Epithelial cell of proximal tubule (primary cell): ENCODE measurements at regions not wholly inside any gene's neighbourhood (a gene's known extent, or its start where the extent isn't known, plus 50 kb on each side); places are given as distances from the start of the nearest gene placed in this dataset.

Source experiments
- DNase-seq: peaks from one replicate; pipeline ENCODE4 v3.0.0-alpha.2; 2011; ENCODE audit warnings: low read depth
- H3K4me3 ChIP-seq: 2 replicates; pipeline ENCODE4 v1.5.1; 2011; ENCODE audit warnings: low read depth, mild to moderate bottlenecking, low read length
- CTCF ChIP-seq: conservative IDR thresholded peaks from 2 replicates; pipeline ENCODE4 v1.5.1; 2012; ENCODE audit warnings: low read depth, mild to moderate bottlenecking, low read length

GRCh38 chr12:111143271-111143670, 222.9 kb upstream of the MYL2 start:
- no peak overlapping the region for H3K4me3 ChIP-seq
- DNase-seq: no peak
- no peak for TF ChIP-seq CTCF

GRCh38 chr12:111141205-111141604, 220.8 kb upstream of the MYL2 start:
- no peak for TF ChIP-seq CTCF
- DNase-seq: no peak
- no peak overlapping the region for H3K4me3 ChIP-seq

DNA sequence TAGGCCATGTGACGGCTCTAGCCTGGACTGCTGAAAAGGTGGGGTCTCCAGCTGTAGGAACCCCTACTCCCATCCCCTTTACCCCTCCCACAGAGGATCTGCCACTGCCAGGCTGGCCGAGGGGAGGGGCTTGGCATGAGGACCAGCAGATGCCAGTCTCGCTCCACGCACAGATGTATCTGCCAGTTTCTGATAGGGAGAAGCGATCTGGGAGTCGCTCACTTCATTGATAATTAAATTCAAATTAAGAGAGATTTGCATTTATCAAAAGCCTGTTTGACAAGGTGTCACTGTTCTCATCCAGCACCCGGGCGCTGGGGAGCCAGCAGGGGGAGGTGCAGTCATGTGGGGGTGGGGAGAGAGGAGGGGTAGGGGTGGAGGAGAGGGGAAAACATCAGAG, 217.6 kb upstream of the MYL2 start:
- TF ChIP-seq CTCF: no peak
- no peak for DNase-seq

DNA sequence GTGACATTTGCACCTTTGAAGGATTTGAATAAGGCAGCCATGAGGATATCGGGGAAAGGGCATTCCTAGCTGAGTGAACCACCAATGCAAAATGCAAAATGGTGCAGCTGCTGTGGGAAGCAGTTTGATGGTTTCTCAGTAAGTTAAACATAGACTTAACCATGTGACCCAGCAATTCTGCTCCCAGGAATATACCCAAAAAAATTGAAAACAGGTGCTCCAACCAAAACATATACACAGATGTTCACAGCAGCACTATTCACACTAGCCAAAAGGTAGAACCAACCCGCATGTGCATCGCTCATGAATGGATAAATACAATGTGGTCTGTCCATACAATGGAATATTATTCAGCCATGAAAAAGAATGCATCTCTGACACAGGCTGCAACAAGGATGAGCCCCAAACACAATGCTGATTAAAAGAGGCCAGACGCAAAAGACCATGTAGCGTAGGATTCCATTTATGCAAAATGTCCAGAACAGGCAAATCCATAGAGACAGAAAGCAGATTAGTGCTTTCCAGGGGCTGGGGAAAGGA, 215.0 kb upstream of the MYL2 start:
- no peak for TF ChIP-seq CTCF
- DNase-seq: no peak
- H3K4me3 ChIP-seq: no peak overlapping the region

More for the DNA sequence above, 217.6 kb upstream of the MYL2 start:
- H3K4me3 ChIP-seq: no peak overlapping the region

- TF ChIP-seq CTCF: no peak
- no peak overlapping the region for H3K4me3 ChIP-seq
- DNase-seq: no peak
These were observed 210.0 kb upstream of the MYL2 start for GRCh38 chr12:111130336-111130735.

DNA sequence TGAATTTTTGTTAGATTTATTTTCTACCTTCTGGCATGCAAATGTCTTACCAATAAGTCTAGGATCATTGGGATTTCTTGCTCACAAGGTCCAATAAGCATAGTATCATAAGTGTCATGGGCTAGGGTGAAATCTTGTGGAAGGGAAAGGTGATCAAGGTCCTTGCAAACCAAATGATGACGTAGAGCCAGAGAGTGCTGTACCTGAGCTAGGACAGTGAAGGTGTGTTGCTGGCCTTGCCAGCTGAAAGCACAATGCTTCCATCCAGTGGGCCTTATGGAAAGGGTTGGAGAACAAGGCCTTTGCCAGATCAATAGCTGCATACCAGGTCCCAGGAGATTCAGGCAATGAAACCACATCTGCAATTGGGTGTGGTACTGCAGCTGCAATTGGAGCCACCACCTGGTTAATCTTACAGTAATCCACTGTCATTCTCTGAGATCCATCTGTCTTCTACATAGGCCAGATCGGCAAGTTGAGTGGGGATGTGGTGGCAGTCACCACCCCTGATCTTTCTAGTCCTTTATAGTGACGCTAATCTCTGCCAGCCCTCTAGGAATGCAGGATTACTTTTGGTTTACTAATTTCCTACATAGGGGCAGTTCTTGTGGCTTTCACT, 208.9 kb upstream of the MYL2 start:
- no peak for TF ChIP-seq CTCF
- no peak for DNase-seq
- no peak overlapping the region for H3K4me3 ChIP-seq

DNA sequence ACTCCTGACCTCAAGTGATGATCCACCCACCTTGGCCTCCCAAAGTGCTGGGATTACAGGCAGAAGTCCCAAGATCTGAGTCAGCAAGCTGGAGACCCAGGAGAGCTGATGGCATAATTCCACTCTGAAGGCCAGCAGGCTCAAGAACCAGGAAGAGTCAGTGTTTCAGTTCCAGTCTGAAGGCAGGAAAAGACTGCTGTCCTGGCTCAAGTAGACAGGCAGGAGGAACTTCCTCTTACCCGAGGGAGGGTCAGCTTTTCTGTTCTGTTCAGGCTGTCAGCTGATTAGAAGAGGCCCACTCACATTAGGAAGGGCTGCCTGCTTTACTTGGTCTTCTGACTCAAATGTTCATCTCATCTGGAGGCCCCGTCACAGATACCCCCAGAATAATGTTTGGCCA, 206.0 kb upstream of the MYL2 start:
- TF ChIP-seq CTCF: no peak
- no peak for DNase-seq
- no peak overlapping the region for H3K4me3 ChIP-seq
